ENCODE measurements at regions not wholly inside any gene's neighbourhood (a gene's known extent, or its start where the extent isn't known, plus 50 kb on each side); places are given as distances from the start of the nearest gene placed in this dataset.

- TF ChIP-seq YY1 (IDR thresholded peaks at IDR 0.05; ENCODE audit: low read depth) (no peak), EZH2phosphoT487 (IDR thresholded peaks at IDR 0.05; ENCODE audit: borderline replicate concordance, low read depth) (no peak), MXI1 (IDR thresholded peaks at IDR 0.05; ENCODE audit: low read depth, low read length) (no peak), ELF1 (IDR thresholded peaks at IDR 0.05) (no peak), CTCF (IDR thresholded peaks at IDR 0.05) (no peak), POLR2AphosphoS5 (IDR thresholded peaks at IDR 0.05; ENCODE audit: low read depth, low read length) (no peak), USF2 (IDR thresholded peaks at IDR 0.05; ENCODE audit: borderline replicate concordance, low read depth, low read length) (no peak), RAD21 (IDR thresholded peaks at IDR 0.05; ENCODE audit: low read length) (no peak)
Measured at GRCh38 chr2:123438675-123439074, 586.4 kb upstream of the CNTNAP5 start.

Measured in SK-N-SH (cell line).